ENCODE measurements at regions not wholly inside any gene's neighbourhood (a gene's known extent, or its start where the extent isn't known, plus 50 kb on each side); places are given as distances from the start of the nearest gene placed in this dataset.

- in situ Hi-C loops (cut with HindIII; ENCODE audit: low sequenced_read_pairs), result loop anchor here (10.0 kb wide), 1 partner anchor 309 kb away; no protein-coding TSS in a partner anchor
These were observed 196.4 kb upstream of the PRICKLE1 start for GRCh38 chr12:42785944-42786343.

GRCh38 chr12:42780671-42781070 lies 191.1 kb upstream of the PRICKLE1 start:
- in situ Hi-C loops (cut with HindIII; ENCODE audit: low sequenced_read_pairs), result loop anchor here (10.0 kb wide), 1 partner anchor 314 kb away; no protein-coding TSS in a partner anchor

GRCh38 chr12:42779186-42779859 lies 189.8 kb upstream of the PRICKLE1 start:
- in situ Hi-C loops (cut with HindIII; ENCODE audit: low sequenced_read_pairs), result no loop called here

GRCh38 chr12:42776396-42776795 lies 186.8 kb upstream of the PRICKLE1 start:
- in situ Hi-C loops (cut with HindIII; ENCODE audit: low sequenced_read_pairs), result no loop called here

- in situ Hi-C loops (cut with HindIII; ENCODE audit: low sequenced_read_pairs), result no loop called here
These were observed 184.7 kb upstream of the PRICKLE1 start for GRCh38 chr12:42774238-42774637.

GRCh38 chr12:42770261-42770660 lies 180.7 kb upstream of the PRICKLE1 start:
- in situ Hi-C loops (cut with HindIII; ENCODE audit: low sequenced_read_pairs), result no loop called here

GRCh38 chr12:42769455-42769854 lies 179.9 kb upstream of the PRICKLE1 start:
- in situ Hi-C loops (cut with HindIII; ENCODE audit: low sequenced_read_pairs), result no loop called here

GRCh38 chr12:42767998-42768397 lies 178.5 kb upstream of the PRICKLE1 start:
- in situ Hi-C loops (cut with HindIII; ENCODE audit: low sequenced_read_pairs), result no loop called here

GRCh38 chr12:42767326-42767954 lies 177.9 kb upstream of the PRICKLE1 start:
- in situ Hi-C loops (cut with HindIII; ENCODE audit: low sequenced_read_pairs), result no loop called here

- in situ Hi-C loops (cut with HindIII; ENCODE audit: low sequenced_read_pairs), result no loop called here
These were observed 177.2 kb upstream of the PRICKLE1 start for GRCh38 chr12:42766754-42767153.

GRCh38 chr12:42766026-42766425 lies 176.5 kb upstream of the PRICKLE1 start:
- in situ Hi-C loops (cut with HindIII; ENCODE audit: low sequenced_read_pairs), result no loop called here

- in situ Hi-C loops (cut with HindIII; ENCODE audit: low sequenced_read_pairs), result no loop called here
These were observed 174.1 kb upstream of the PRICKLE1 start for GRCh38 chr12:42763682-42764081.

- in situ Hi-C loops (cut with HindIII; ENCODE audit: low sequenced_read_pairs), result no loop called here
These were observed 172.9 kb upstream of the PRICKLE1 start for GRCh38 chr12:42762395-42762925.

GRCh38 chr12:42761601-42762350 lies 172.2 kb upstream of the PRICKLE1 start:
- in situ Hi-C loops (cut with HindIII; ENCODE audit: low sequenced_read_pairs), result no loop called here

- in situ Hi-C loops (cut with HindIII; ENCODE audit: low sequenced_read_pairs), result no loop called here
These were observed 171.5 kb upstream of the PRICKLE1 start for GRCh38 chr12:42761086-42761485.

GRCh38 chr12:42760550-42760949 lies 171.0 kb upstream of the PRICKLE1 start:
- in situ Hi-C loops (cut with HindIII; ENCODE audit: low sequenced_read_pairs), result no loop called here

GRCh38 chr12:42759622-42760273 lies 170.2 kb upstream of the PRICKLE1 start:
- in situ Hi-C loops (cut with HindIII; ENCODE audit: low sequenced_read_pairs), result no loop called here

- in situ Hi-C loops (cut with HindIII; ENCODE audit: low sequenced_read_pairs), result no loop called here
These were observed 169.3 kb upstream of the PRICKLE1 start for GRCh38 chr12:42758806-42759205.

GRCh38 chr12:42757624-42758119 lies 168.1 kb upstream of the PRICKLE1 start:
- in situ Hi-C loops (cut with HindIII; ENCODE audit: low sequenced_read_pairs), result no loop called here

GRCh38 chr12:42756841-42757623 lies 167.5 kb upstream of the PRICKLE1 start:
- in situ Hi-C loops (cut with HindIII; ENCODE audit: low sequenced_read_pairs), result no loop called here
